ENCODE measurements at regions not wholly inside any gene's neighbourhood (a gene's known extent, or its start where the extent isn't known, plus 50 kb on each side); places are given as distances from the start of the nearest gene placed in this dataset.

GRCh38 chrX:114087543-114087942 lies 496.3 kb upstream of the HTR2C start (continued):
- TF ChIP-seq CHD7 (IDR thresholded peaks at IDR 0.05; ENCODE audit: insufficient replicate concordance, low read length) (no peak), SIRT6 (IDR thresholded peaks at IDR 0.05; ENCODE audit: low read length) (no peak), SRF (IDR thresholded peaks at IDR 0.05; ENCODE audit: low read depth, low read length) (no peak), CBX8 (IDR thresholded peaks at IDR 0.05; ENCODE audit: borderline replicate concordance, low read depth, low read length) (no peak)
